Heart left ventricle (tissue), 13 donors: ENCODE measurements at regions not wholly inside any gene's neighbourhood (a gene's known extent, or its start where the extent isn't known, plus 50 kb on each side); places are given as distances from the start of the nearest gene placed in this dataset.

ENCODE experiments used
- CTCF ChIP-seq, 12 donors: fragments of 200-600 bp; sonication (generic) in 4 of 12; IDR thresholded peaks; one replicate each; pipeline versions ENCODE4 v1.5.0 to v1.8.0; 2018 to 2022; ENCODE audit warnings: antibody characterized with exemption in 12 of 12, mild to moderate bottlenecking in 5 of 12
- POLR2A ChIP-seq, 2 donors: fragments of 450-650 bp; IDR thresholded peaks; one replicate each; pipeline ENCODE4 v1.6.1; 2017; ENCODE audit warnings: antibody characterized with exemption in 2 of 2, mild to moderate bottlenecking in 2 of 2, moderate library complexity in 2 of 2
- donor health status: ischemic (EF 13 %, LVEDD 7.1; RV severe dilation, severe dysfunction).
- donor health status: DM: no; HTN: yes; CAD: no.
- donor health status: DM: no; HTN: no; CAD: no.
- donor health status: ischemic (EF 25% LVEDD 6.9; RV normal size, moderate dysfunction).
- donor health status: ischemic (EF 25% LVEDD 5.7; RV mildly dilated, moderate dysfunction).
- donor health status: ischemic (EF 35%, LVEDD 5.7; RV mildly dilated, moderate dysfunction).
- donor health status: nonischemic (EF 11% LVEDD 7.7; RV severe dilation, severe dysfunction).
- donor health status: DM: yes; HTN: yes; CAD: no.
- donor health status: PGD.
- donor health status: ischemic (EF 29% LVEDD 5.4; RV normal size, mild dysfunction).
- donor health status: nonischemic (EF 23%, LVEDD 6.1; RV moderate dilation, normal function).

GRCh38 chr11:42311944-42312343, 852.5 kb upstream of the LRRC4C start:
- TF ChIP-seq CTCF (IDR thresholded peaks at IDR 0.05): no peak
- TF ChIP-seq POLR2A (IDR thresholded peaks at IDR 0.05): no peak
